GM23338 (cell line): ENCODE measurements at regions not wholly inside any gene's neighbourhood (a gene's known extent, or its start where the extent isn't known, plus 50 kb on each side); places are given as distances from the start of the nearest gene placed in this dataset.

Source experiments
- ATAC-seq: fragments of 200-7000 bp; cut with Tn5 transposase; 3 replicates; pipeline ENCODE4 v1.9.1; 2020
- DNase-seq: peaks from one replicate; pipeline ENCODE4 v3.0.0-alpha.2; 2015; ENCODE audit warnings: low spot score
- H2AFZ ChIP-seq: fragments of 200-600 bp; sonication (generic); 2 replicates; pipeline ENCODE4 v1.8.0; 2016; ENCODE audit warnings: antibody characterized with exemption, mild to moderate bottlenecking, moderate library complexity
- H3F3A ChIP-seq: fragments of 200-600 bp; sonication (generic); replicated peaks from 2 replicates; pipeline ENCODE4 v1.8.0; 2017; ENCODE audit warnings: antibody characterized with exemption, mixed run types, low read depth
- H3K27ac ChIP-seq: fragments of 200-600 bp; sonication (generic); 2 replicates; pipeline ENCODE4 v1.6.1; 2016; ENCODE audit warnings: low read depth
- H3K27me3 ChIP-seq: fragments of 200-600 bp; sonication (generic); 2 replicates; pipeline ENCODE4 v1.8.0; 2016; ENCODE audit warnings: mild to moderate bottlenecking, mixed run types, moderate library complexity; ENCODE audit not compliant: insufficient read depth
- H3K36me3 ChIP-seq: fragments of 200-600 bp; sonication (generic); 2 replicates; pipeline ENCODE4 v1.8.0; 2016; ENCODE audit warnings: mild to moderate bottlenecking; ENCODE audit not compliant: insufficient read depth
- H3K4me1 ChIP-seq: fragments of 200-600 bp; sonication (generic); 2 replicates; pipeline ENCODE4 v1.8.0; 2016; ENCODE audit warnings: mild to moderate bottlenecking, moderate library complexity; ENCODE audit not compliant: insufficient read depth
- H3K4me2 ChIP-seq: fragments of 200-600 bp; sonication (generic); 2 replicates; pipeline ENCODE4 v1.7.1; 2017; ENCODE audit warnings: mixed run types
- H3K4me3 ChIP-seq: fragments of 200-600 bp; sonication (generic); 2 replicates; pipeline ENCODE4 v1.6.1; 2016; ENCODE audit warnings: mixed run types
- H3K79me2 ChIP-seq: fragments of 200-600 bp; sonication (generic); replicated peaks from 2 replicates; pipeline ENCODE4 v1.8.0; 2017; ENCODE audit warnings: mild to moderate bottlenecking; ENCODE audit not compliant: insufficient read depth
- H3K9me2 ChIP-seq: fragments of 200-600 bp; sonication (generic); 2 replicates; pipeline ENCODE4 v1.8.0; 2017; ENCODE audit not compliant: insufficient read depth
- H4K20me1 ChIP-seq: fragments of 200-600 bp; sonication (generic); replicated peaks from 2 replicates; pipeline ENCODE4 v1.8.0; 2017; ENCODE audit warnings: mild to moderate bottlenecking; ENCODE audit not compliant: insufficient read depth
- H3K27ac Mint-ChIP-seq: 2 replicates; pipeline ENCODE4 v1.8.0; 2020; ENCODE audit warnings: inconsistent platforms, mild to moderate bottlenecking, moderate library complexity, mixed read lengths
- H3K27me3 Mint-ChIP-seq: 3 replicates; pipeline ENCODE4 v1.8.0; 2022; ENCODE audit warnings: low read depth, mild to moderate bottlenecking, moderate library complexity, mixed read lengths, inconsistent platforms; ENCODE audit not compliant: insufficient read depth, poor library complexity
- H3K36me3 Mint-ChIP-seq: 3 replicates; pipeline ENCODE4 v1.8.0; 2021; ENCODE audit warnings: low read depth, mild to moderate bottlenecking, inconsistent platforms, moderate library complexity, mixed read lengths
- H3K4me1 Mint-ChIP-seq: 3 replicates; pipeline ENCODE4 v1.8.0; 2020; ENCODE audit warnings: mild to moderate bottlenecking, inconsistent platforms, mixed read lengths
- H3K4me3 Mint-ChIP-seq: 3 replicates; pipeline ENCODE4 v1.8.0; 2021; ENCODE audit warnings: moderate library complexity, mild to moderate bottlenecking, inconsistent platforms, mixed read lengths
- H3K9me3 Mint-ChIP-seq: 3 replicates; pipeline ENCODE4 v1.8.0; 2020; ENCODE audit warnings: moderate library complexity, mild to moderate bottlenecking, inconsistent platforms, mixed read lengths
- CREB1 ChIP-seq: fragments of 250-450 bp; sonication (Bioruptor Pico); IDR thresholded peaks from 2 replicates; pipeline ENCODE4 v1.5.0; 2020; ENCODE audit warnings: low read depth, mild to moderate bottlenecking, moderate library complexity
- EZH2 ChIP-seq: fragments of 200-600 bp; sonication (generic); IDR thresholded peaks from one replicate; pipeline ENCODE4 v1.8.0; 2017; ENCODE audit warnings: antibody characterized with exemption, mild to moderate bottlenecking, low read depth; ENCODE audit not compliant: unreplicated experiment
- EZH2phosphoT487 ChIP-seq: fragments of 200-600 bp; sonication (generic); IDR thresholded peaks from one replicate; pipeline ENCODE4 v1.8.1; 2018; ENCODE audit warnings: antibody characterized with exemption; ENCODE audit not compliant: unreplicated experiment
- JUNB ChIP-seq: IDR thresholded peaks from one replicate; pipeline ENCODE4 v1.6.1; 2016; ENCODE audit warnings: antibody characterized with exemption; ENCODE audit not compliant: unreplicated experiment
- NANOG ChIP-seq: IDR thresholded peaks from 2 replicates; pipeline ENCODE4 v1.6.1; 2016; ENCODE audit warnings: antibody characterized with exemption, borderline replicate concordance
- POLR2AphosphoS5 ChIP-seq: IDR thresholded peaks from 2 replicates; pipeline ENCODE4 v1.6.1; 2016; ENCODE audit warnings: antibody characterized with exemption, low read depth
- REST ChIP-seq: IDR thresholded peaks from one replicate; pipeline ENCODE4 v1.6.1; 2018; ENCODE audit warnings: antibody characterized with exemption; ENCODE audit not compliant: unreplicated experiment
- STAT1 ChIP-seq: IDR thresholded peaks from one replicate; pipeline ENCODE4 v1.6.1; 2016; ENCODE audit warnings: antibody characterized with exemption; ENCODE audit not compliant: unreplicated experiment
- ZNF114 ChIP-seq: fragments of 250-450 bp; sonication (Bioruptor Pico); IDR thresholded peaks from 2 replicates; pipeline ENCODE4 v1.5.0; 2020; ENCODE audit warnings: mild to moderate bottlenecking, moderate library complexity
- ZNF331 ChIP-seq: fragments of 250-450 bp; sonication (Bioruptor Pico); IDR thresholded peaks from 2 replicates; pipeline ENCODE4 v1.5.0; 2020; ENCODE audit warnings: low read depth, mild to moderate bottlenecking, moderate library complexity
- ZNF462 ChIP-seq: fragments of 250-450 bp; sonication (Bioruptor Pico); IDR thresholded peaks from 2 replicates; pipeline ENCODE4 v1.5.0; 2020; ENCODE audit warnings: mild to moderate bottlenecking, moderate library complexity
- TF ChIP-seq, protein P1 (sequence below), 2 experiments: fragments of 200-600 bp in 1 of 2; sonication (generic) in 1 of 2; conservative IDR thresholded peaks; 2 replicates each; pipeline versions ENCODE4 v1.5.1 to v1.6.1; 2016 to 2017; ENCODE audit warnings: antibody characterized with exemption in 2 of 2, low read depth in 2 of 2, mild to moderate bottlenecking in 2 of 2, moderate library complexity in 1 of 2
- TF ChIP-seq, protein P2 (sequence below): IDR thresholded peaks from 2 replicates; pipeline ENCODE4 v1.6.1; 2016; ENCODE audit warnings: antibody characterized with exemption

- Histone ChIP-seq H3K9me2 (no peaks in the 10 kb centered on the region), H3K79me2 (no peaks in the 10 kb centered on the region), H3K27me3 (no peaks in the 10 kb centered on the region), H3K27ac (no peak overlapping the region), H4K20me1 (no peaks in the 10 kb centered on the region), H3K4me1 (no peaks in the 10 kb centered on the region), H3K36me3 (no peaks in the 10 kb centered on the region; the same call in 1 of the 2 replicates), H3K4me3 (no peak overlapping the region), H3F3A (no peaks in the 10 kb centered on the region), H2AFZ (no peak overlapping the region), H3K4me2 (no peak overlapping the region)
- no peak for TF ChIP-seq JUNB
- no peak for TF ChIP-seq REST
- TF ChIP-seq ZNF462 = no peak
- TF ChIP-seq ZNF331 (CRISPR knock-in tag) = no peak
- no peak for TF ChIP-seq EZH2
- TF ChIP-seq, protein P1, sequence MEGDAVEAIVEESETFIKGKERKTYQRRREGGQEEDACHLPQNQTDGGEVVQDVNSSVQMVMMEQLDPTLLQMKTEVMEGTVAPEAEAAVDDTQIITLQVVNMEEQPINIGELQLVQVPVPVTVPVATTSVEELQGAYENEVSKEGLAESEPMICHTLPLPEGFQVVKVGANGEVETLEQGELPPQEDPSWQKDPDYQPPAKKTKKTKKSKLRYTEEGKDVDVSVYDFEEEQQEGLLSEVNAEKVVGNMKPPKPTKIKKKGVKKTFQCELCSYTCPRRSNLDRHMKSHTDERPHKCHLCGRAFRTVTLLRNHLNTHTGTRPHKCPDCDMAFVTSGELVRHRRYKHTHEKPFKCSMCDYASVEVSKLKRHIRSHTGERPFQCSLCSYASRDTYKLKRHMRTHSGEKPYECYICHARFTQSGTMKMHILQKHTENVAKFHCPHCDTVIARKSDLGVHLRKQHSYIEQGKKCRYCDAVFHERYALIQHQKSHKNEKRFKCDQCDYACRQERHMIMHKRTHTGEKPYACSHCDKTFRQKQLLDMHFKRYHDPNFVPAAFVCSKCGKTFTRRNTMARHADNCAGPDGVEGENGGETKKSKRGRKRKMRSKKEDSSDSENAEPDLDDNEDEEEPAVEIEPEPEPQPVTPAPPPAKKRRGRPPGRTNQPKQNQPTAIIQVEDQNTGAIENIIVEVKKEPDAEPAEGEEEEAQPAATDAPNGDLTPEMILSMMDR (conservative IDR thresholded peaks at IDR 0.05; ENCODE audit: low read depth in 2 of 2) = no peak
- no peak for TF ChIP-seq CREB1 (CRISPR knock-in tag)
- no peak for TF ChIP-seq NANOG
- TF ChIP-seq ZNF114 = no peak
- no peak for TF ChIP-seq STAT1
- TF ChIP-seq, protein P2, sequence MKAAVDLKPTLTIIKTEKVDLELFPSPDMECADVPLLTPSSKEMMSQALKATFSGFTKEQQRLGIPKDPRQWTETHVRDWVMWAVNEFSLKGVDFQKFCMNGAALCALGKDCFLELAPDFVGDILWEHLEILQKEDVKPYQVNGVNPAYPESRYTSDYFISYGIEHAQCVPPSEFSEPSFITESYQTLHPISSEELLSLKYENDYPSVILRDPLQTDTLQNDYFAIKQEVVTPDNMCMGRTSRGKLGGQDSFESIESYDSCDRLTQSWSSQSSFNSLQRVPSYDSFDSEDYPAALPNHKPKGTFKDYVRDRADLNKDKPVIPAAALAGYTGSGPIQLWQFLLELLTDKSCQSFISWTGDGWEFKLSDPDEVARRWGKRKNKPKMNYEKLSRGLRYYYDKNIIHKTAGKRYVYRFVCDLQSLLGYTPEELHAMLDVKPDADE = no peak
- no peak for TF ChIP-seq EZH2phosphoT487
- no peak for TF ChIP-seq POLR2AphosphoS5
- H3K4me1 Mint-ChIP-seq = no peaks in the 10 kb centered on the region
- H3K36me3 Mint-ChIP-seq = peaks cover 53% of the 10 kb centered on the region
- peaks cover 42% of the 10 kb centered on the region for H3K9me3 Mint-ChIP-seq
- H3K27ac Mint-ChIP-seq = no peak overlapping the region
- DNase-seq = no peak
- ATAC-seq = no peak
- no peak overlapping the region for H3K4me3 Mint-ChIP-seq
- peaks cover 7% of the 10 kb centered on the region for H3K27me3 Mint-ChIP-seq
These were observed 845.9 kb upstream of the SALL3 start for GRCh38 chr18:78133729-78134128.
